M059J (cell line): ENCODE measurements at regions not wholly inside any gene's neighbourhood (a gene's known extent, or its start where the extent isn't known, plus 50 kb on each side); places are given as distances from the start of the nearest gene placed in this dataset.

Experiments
- DNase-seq: peaks from one replicate; pipeline ENCODE4 v3.0.0-alpha.2; 2012; ENCODE audit warnings: low read depth

DNA sequence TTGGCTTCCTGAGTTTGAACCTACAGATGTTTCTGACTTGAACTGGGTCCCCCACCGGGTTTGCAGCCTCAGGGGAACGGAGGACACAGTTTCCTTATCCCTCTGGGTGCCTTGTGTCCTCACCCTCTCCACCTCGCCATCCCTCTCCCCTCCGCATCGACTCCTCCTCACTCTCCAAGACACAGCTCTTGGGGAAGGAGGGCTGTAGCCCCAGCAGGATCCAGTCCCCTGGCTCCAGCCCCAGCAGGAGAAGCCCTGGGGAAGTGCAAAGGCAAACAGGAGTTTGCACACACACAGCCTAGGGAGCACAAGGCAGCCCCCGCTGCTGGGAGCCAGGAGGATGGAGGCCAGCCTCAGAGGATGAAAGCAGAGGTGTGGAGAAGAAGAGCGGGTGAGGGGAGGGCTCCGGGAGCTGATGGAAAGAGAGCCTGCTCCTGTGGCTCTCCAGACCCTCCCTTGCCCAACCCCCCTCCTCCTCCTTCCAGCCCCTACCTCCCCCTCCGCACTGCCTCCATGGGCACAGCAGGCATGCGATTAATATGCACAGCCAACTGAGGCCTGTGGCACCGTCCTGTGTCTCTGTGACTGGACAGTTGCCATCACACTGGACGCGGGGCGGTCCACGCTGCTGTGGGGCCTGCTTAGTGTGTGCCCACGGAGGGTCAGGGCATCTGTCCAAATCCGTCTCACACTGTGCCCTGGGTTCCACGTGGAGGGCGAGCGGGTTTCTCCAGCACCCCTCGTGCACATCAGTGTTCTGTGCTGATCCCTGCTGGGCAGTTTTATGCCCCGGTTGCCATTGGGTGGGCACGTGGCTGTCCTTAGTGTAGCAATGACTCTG, 193.7 kb upstream of the DIO3 start:
- DNase-seq: no peak

DNA sequence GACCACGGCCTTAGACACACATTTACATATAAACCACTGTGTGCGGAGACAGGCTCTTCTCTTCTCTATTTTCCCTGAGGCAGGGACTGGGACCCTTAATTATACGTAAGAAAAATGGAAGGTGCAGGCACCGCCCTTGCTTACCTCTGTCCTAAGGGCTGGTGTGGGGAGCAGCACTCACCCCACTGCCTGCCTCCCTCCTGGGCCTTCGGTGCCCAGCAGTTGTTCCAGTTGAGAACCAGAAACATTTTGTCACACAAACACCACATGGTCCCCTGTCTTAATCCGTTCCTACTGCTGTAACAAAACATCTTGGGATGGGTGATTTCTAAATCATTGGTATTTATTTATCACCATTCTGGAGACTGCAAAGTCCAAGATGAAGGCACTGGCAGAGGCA, 192.7 kb upstream of the DIO3 start:
- DNase-seq: no peak

DNA sequence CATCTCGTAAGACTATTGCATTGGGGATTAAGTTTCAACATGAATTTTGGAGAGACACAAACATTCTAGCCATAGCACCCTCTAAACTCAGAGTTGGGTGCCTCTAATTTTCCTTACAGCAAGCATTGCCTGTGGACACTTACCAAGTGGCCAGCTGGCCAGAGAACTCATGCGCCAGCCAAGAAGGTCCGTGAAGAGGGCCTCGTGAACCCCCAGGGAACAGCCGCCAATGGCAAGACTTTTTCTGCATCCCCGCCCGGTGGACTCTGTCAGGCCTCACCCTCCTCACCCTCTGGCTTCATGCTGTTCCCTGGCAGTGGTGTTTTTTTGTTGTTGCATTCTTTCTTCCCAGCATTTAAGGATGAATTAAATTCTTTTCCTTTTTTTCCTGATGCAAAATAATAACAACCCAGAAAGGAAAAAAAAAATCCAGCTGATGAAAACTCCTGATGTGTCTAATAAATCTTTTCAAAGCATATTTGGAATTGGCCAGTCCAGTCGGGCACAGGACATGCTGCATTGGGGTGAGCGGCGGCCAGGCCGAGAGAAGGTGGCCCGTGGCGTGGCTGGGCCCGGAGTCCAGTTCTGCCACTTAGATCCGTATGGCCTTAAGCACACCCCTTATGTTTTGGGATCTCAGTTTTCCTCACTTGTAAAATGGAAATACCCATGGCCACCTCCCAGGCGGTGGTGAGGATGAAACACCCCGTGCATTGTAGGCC, 191.9 kb upstream of the DIO3 start:
- no peak for DNase-seq

DNA sequence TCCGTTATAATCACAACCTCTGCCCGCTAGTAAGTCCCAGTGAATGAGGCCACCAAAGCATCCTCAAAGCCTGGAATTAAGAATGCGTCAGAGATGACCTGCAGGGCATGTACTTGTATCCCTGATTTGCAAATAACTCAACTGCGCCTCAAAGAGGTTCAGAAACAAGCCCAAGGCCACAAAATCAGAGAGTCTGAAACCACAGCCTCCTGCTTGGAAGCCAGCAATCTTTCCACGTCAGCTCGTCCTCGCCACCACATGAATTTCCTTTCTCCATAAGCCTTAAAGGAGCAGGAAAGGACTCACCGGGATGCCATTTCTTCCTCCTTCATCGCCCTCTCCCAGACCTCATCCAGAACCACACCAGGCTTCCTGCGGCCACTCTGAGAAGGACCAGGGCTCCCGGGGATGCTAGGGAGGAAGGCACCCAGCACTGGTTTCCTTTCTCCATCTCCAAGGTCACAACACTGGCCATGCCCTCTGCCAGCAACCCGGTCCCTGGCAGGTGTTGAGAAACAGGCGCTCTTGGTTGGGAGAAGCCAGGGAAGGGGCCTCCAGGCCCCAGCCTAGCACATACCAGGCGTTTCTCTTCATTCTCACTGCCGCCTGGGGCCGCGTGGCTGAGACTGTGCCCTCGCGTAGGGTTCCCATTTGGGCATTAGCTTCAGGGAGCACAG, 191.2 kb upstream of the DIO3 start:
- DNase-seq: peak; percentile 86

DNA sequence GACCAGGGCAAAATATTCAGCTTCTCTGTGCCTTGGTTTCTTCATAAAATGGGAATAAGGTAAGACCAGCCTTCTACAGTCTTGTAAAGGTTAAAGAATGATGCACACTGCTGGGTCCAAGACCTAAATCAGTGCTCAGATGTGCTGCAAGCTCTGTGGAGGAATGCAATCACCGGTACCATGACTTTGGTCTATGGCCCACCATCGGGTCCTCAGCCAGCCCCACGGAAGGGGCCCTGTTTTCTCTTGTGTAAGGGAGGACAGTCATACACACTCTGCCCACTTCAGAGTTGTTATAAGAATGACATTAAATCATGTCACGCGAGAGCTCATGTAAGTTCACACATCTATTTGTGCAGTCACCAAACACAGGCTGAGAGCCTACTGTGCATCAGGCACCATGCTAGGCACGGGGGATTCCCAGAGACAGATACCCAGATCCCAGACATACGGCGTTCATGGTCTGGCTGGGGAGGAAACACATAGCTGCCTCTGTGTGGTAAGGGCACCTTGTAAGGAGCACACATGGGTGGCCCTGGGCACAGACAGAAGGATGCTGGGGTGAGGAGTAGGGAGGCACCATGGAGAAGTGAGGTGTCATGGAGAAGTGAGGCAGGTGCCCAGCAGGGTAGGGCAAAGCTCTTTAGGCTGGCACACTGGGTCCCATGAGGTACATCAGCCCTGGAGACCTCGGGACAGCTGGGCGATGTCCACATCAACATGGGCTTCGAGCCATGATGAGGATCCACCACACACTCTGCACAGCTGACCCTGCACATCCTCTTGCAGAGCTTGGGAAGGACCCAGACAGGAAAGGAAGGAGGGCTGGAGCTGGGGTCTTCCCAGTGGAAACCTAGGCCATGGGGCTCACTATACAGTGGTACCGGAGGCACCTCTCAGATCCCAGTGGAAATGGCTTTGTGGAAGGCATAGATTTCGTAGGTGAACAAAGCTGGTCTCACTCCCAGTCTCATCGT, 190.4 kb upstream of the DIO3 start:
- no peak for DNase-seq

DNA sequence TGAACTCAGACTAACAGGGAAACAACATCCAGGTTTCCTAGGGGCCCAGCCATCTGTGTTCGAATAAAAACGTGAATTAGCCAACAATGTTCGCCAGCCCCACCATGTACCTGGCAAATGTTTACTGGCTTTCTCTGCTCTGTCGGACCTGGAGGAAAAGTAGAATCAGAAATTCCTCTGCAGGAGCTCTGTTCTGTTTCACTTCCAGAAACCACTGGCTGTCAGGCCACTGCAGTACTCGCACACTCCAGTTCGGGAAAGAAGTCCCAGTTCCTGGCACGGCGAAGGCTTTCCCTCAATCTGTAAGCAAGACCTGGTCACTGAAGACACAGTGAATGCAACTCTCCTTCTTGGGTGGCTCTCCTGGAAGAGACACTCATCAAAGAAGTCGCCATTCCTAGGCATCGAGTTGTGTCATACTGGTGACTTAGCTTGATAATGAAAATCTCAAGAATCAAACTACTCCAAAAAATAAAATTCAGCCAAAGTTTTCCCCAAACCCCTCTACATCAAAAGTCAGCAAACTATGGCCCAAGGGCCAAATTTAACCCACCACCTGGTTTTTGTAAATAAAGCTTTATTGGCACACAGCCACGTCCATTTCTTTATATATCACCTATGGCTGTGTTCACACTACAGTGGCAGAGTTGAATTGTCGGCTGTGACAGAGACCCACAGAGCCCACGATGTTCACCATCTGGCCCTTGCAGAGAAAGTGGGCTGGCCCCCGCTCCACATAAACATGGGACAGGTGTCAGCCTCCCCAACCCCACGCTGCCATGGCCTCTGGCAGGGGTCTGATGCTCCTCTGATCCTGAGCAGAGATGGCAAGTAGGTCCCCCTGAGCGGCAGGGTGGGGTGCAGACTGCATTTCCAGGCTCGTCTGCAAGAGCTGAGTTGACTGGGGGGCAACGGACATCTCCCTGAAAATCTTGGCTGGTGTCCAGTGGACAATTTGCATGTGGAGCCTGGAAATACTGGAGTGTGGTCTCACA, 189.2 kb upstream of the DIO3 start:
- no peak for DNase-seq

DNA sequence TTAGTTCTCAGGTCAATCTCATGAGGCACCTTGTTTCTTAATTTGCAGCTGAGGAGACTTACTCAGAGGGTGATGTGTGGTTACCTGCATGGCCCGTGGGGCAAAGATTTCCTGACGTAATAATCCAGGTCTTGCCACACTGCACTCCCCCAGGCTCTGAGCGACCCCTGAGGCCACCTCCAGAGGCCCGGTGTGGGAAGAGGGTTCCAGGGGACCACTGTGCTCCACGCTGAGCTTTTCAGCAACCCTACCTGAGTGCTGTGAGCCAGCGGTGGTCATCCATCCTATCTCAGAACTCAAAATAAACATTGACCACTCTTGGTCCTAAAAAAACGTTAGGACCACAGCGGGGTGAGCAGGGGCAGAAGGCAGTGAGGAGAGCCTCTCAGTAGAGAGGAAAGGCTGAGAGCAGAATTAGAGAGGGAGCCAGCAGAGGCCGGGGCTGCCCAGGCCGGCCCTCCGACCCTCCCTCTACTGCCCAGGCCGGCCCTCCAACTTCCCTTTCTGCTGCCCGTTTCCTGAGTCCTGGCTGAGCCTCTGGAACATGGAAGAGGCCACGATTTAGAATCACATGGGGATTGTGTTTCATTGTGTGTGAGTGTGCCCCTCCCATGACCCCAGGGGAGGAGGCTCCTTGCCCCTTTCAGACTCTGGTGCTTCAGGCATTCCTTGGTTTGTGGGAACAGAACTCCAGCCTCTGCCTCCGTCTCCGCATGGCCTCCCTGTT, 188.2 kb upstream of the DIO3 start:
- no peak for DNase-seq

DNA sequence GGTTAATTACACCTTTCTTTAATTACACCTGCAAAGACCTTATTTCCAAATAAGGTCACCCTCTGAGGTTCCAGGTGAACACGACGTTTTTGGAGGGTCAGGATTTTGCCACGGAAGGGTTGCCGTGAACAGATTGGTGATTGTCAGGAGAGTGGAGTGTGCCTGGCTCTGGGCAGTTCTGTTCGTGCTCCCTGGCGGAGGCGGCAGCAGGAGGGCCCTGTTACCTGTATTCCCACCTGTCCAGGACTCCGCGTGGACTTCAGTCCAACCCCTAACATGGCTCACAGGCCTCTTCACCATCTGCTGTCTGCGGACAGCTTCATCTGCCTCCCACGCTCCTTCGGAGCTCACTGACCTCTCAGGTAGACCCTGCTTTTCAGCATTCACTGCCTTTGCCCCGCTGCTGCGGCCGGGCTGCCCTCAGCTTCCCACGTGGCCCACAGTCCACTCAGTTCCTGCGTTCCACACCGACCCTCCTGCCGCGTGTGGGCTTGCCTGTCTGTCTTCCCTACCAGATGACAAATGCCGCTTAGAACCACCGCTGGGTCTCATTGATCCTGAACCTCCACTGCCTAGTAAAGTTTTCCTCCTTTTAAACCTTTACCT, 187.5 kb upstream of the DIO3 start:
- no peak for DNase-seq

DNA sequence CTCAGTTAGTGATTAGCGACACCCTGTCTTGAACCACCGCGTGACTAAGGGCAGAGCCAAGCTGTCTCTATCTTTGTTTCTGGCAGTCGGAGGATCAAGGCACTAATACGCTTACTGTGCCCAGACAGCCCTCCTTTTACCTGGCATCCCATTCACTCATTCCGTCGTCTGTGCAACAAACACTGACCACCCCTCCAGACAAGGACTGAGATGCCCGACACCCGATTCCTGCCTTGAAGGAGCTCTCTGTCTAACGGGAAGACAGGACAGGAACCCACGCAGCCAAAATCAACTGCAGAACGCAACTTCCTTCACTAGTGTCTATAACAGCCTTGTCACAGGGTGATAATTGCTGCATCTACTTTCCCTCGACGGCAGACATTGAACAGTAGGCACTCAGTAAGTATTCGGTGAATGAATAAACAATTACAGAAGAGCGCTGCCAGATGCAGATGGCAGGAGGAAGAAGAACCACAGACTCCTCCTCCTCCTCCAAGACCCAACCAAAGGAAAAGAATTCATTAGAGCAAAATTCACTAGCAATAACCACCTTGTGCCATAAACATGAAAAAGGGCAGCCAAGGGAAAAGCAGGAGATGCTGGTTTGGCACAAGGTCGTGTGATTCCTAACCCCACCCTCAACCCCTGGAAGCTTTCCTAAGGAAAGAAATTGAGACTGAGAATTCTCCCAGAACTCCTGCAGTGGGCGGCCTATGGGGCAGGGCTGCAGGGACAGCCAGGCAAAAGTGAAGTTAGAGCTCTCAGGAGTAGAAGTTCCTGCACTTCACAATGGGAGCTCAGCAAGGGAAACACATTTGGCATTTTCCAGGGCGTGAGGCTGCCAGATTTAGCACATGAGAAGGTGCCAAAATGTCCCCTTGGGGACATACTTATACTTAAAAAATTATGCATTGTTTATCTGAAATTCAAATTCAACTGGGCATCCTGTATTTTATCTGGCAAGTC, 186.6 kb upstream of the DIO3 start:
- DNase-seq: no peak

DNA sequence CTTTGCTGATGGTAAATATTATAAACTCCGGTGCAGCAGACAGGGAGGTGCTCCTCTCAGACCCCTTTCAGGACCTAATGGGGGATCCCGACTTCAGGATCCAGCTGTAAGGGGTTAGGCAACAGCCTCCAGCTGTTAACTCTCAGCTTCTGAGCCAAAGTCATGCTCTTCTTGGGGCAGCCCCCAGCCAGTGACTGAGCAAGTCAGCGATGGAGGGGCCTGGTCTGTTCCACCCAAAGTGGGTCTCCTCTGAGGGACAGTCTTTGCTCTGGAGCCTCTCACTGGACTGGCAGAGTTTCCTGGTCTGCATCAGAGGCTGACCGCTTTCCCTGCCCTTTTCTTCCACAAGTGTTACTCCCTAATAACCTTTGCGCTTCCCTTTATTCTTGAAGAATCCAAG, 184.2 kb upstream of the DIO3 start:
- DNase-seq: no peak

DNA sequence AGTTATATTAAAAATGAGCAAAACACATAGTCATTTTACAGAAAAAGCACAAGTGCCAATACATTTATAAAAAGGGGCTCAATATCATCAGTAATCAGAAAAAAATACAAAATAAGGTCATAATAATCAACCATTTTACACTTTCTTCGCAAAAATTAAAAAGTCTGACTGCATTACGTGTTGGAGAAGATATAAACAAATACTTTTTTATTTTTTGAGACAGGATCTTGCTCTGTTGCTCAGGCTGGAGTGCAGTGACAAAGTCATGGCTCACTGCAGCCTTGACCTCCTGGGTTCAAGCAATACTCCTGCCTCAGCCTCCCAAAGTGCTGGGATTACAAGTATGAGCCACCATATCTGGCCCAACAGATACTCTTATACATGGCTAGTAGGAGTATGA, 181.5 kb upstream of the DIO3 start:
- no peak for DNase-seq

DNA sequence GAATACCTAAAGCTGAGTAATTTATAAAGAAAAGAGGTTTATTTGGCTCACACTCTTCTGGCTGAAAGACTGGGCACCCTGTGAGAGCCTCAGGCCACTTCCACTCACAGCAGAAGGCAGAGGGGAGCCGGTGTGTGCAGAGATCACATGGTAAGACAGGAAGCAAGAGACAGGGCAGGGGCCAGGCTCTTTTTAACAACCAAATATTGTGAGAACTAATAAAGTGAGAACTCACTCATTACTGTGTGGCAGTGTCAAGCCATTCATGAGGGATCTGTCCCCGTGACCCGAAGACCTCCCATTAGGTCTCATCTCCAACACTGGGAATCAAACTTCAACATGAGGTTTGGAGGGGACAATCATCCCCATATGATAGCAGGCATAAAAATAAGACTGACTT, 180.8 kb upstream of the DIO3 start:
- no peak for DNase-seq

DNA sequence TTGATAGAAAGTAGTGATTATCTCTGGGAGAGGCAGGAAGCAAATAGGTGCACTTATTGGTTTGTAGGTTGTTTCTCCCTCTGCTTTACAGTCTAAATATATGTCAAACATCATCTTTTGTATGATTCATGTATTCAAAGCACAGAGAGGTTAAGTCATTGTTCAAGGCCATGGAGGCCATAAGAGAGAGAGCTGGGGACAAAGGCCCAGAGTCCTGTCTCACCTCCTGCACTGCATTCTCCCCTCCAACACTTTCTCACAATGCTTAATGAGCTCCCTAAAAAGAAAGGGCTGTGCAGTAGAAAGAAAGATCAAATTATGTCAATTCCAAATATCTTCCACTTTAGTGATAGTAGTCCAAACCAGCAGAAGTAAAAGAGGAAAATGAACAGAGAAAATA, 180.4 kb upstream of the DIO3 start:
- no peak for DNase-seq

DNA sequence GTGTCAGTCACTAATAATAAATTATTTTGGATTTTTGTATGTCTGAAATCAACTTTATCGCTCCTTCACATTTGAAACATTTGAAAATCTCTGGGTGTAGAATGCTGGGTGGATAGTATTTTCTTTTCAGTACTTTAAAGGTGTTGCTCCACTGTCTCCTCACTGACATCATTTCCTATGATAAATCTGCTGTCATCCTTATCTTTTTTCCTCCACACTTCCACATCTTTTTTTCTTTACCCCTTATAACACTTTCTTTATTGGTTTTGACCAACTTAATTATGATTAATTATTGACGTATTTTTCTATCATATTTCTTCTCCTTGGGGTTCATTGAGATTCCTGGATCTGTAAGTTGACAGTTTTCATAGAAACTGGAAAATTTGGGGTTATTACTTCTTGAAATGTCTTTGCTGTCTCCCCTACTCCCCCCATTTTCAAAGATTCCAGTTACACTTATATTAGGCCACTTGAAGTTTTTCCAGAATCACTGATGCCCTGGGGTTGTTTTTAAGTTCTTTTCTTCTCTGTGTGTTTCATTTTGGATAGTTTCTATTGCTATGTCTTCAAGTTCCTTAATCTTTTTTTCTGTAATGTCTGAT, 177.5 kb upstream of the DIO3 start:
- no peak for DNase-seq

DNA sequence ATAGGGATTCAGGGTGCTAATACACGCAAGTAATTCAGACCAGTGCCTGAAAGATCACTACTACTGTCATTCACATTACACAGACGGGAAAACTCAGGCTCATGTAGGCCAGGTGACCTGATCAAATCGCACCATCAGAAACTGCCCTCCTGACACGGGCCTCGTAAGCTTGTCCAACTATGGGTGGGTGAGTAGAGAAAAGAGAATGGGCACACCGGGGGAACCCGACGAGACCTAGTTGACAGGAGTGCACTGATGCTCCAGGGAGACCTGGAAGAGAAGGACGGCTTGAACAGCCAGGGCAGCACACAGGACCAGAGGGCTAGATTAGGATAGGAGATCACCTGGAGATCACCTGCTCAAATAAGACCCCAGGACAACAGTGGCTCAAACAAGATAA, 166.9 kb upstream of the DIO3 start:
- DNase-seq: no peak

DNA sequence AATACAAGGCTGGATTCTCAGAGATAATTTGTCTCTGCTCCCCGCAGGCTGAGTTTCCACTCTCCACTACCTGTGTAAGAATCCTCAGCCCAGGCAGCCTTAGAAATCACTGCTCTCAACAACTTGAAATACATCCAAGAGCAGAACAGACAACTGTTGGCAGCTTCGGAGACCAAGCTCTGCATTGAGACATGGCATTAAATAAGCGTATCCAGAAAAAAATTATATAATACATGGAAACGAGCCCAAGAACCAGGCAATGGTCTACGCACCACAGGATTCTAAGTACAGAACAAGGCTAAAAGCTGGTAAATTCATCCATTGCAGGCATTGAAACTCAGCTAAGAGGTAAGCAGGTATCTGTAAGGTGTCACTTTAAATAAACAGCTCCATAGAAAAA, 165.5 kb upstream of the DIO3 start:
- no peak for DNase-seq

DNA sequence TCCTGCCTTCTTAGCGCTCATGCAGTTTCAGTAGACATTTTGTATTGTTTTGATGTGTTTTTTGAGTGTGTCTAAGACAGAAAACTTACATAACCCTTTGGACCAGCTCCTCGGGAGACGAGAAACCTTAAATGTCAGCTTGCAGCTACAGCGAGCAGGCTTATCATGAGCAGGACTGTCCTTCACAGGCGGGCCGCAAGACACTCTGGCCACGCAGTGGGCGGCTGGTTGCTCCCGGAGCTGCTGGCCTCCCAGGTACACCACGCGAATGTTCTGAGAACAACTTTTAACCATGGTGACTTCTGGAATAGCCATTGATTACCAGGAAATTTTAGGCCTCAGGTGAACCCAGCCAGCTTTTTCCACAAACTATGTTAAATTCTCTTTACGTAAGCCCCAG, 164.1 kb upstream of the DIO3 start:
- DNase-seq: no peak

DNA sequence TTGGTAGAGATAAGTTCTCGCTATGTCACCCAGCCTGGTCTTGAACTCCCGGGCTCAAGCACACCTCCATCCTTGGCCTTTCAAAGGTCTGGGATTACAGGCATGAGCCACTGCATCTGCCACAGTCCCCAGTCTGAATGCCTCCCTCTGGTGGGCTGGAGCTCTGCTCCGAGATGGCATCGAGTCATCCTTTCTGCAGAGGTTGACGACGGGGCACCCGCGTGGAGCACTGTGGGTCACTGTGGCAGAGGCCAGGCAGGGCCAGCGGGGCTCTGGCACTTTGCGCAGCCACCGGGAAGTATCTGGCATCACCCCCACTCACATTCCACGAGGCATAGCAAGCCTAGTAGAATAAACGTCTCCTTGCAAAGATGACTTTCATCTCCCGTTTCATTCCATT, 163.3 kb upstream of the DIO3 start:
- no peak for DNase-seq
